ENCODE measurements at regions not wholly inside any gene's neighbourhood (a gene's known extent, or its start where the extent isn't known, plus 50 kb on each side); places are given as distances from the start of the nearest gene placed in this dataset.
"Not testable (repeated sequence)": the region's sequence is repeated elsewhere in the genome, so short reads cannot be mapped to it uniquely, and the experiment has no call there.

DNA sequence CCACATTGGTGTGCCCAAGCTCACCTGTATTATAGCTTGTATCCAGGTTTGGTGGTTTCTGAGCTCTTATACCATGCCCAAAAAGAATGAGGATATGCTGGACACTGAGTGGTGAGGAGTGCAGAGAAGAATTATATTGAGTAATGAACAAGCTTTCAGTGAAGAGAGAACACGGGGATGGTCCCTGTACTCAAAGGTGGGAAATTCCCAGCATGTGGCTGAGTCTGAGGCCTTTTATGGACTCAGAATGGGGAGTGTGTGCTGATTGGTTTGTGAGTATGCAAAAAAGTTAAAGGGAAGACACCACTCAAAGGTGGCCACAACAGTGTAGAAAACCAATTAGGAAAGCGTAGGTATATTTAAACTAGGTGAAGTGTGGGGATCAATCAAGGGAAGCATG, 191.2 kb upstream of the SLITRK6 start:
- no peak for TF ChIP-seq CTCF (IDR thresholded peaks at IDR 0.05; ENCODE audit: low read depth, low read length, missing control alignments)
- DNase-seq (ENCODE audit: low read depth), result no peak
- in situ Hi-C loops (cut with HindIII; ENCODE audit: low sequenced_read_pairs), result loop anchor here (25.0 kb wide), 1 partner anchor 472 kb away; no protein-coding TSS in a partner anchor
- H3K4me3 ChIP-seq (ENCODE audit: low read depth, low read length), result no peak overlapping the region

DNA sequence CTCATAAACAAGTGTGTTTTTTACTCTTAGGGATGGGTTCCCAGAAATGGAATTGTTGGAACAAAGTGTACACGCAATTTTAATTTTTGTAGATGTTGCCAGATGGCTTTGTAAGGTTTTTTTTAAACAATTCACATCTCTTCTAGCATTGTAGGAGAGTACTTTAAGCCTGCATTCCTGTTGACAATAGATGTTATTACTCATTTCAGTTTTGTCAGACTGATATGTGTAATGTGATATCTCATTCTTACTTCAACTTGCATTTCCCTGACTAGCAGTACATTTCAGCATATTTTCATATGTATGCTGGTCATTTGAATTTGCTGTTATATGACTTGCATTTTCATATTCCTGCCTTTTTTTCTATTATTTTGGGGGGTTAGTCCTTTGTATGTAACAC, 186.6 kb upstream of the SLITRK6 start:
- peak; percentile 33 for DNase-seq (ENCODE audit: low read depth)
- no peak for TF ChIP-seq CTCF (IDR thresholded peaks at IDR 0.05; ENCODE audit: low read depth, low read length, missing control alignments)
- H3K4me3 ChIP-seq (ENCODE audit: low read depth, low read length), result no peak overlapping the region
- in situ Hi-C loops (cut with HindIII; ENCODE audit: low sequenced_read_pairs), result loop anchor here (25.0 kb wide), 1 partner anchor 477 kb away; no protein-coding TSS in a partner anchor

DNA sequence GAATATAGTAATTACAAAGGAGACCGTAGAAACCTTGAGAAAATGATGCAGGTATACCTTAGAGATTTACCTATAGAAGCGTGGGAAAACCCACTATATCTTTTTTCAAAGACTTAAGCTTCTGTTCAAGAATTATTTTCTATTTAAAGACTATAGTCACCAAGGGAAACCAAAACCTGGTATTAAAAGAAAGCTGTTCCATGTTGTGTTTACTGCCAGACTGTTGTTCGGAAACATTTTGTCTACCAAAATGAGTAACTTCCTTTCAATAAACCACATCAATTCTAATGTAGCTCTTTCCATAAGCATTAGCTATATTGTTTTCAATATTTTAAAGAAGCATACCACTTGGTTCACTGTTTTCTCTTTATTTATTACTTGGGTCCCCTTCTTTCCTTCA, 182.9 kb upstream of the SLITRK6 start:
- DNase-seq (ENCODE audit: low read depth), result no peak
- no peak overlapping the region for H3K4me3 ChIP-seq (ENCODE audit: low read depth, low read length)
- in situ Hi-C loops (cut with HindIII; ENCODE audit: low sequenced_read_pairs), result loop anchor here (25.0 kb wide), 1 partner anchor 480 kb away; no protein-coding TSS in a partner anchor
- no peak for TF ChIP-seq CTCF (IDR thresholded peaks at IDR 0.05; ENCODE audit: low read depth, low read length, missing control alignments)

- in situ Hi-C loops (cut with HindIII; ENCODE audit: low sequenced_read_pairs), result loop anchor here (25.0 kb wide), 1 partner anchor 482 kb away; no protein-coding TSS in a partner anchor
- H3K4me3 ChIP-seq (ENCODE audit: low read depth, low read length); DNase-seq (ENCODE audit: low read depth): not testable (repeated sequence)
Measured at GRCh38 chr13:85980447-85980846, 181.2 kb upstream of the SLITRK6 start.

DNA sequence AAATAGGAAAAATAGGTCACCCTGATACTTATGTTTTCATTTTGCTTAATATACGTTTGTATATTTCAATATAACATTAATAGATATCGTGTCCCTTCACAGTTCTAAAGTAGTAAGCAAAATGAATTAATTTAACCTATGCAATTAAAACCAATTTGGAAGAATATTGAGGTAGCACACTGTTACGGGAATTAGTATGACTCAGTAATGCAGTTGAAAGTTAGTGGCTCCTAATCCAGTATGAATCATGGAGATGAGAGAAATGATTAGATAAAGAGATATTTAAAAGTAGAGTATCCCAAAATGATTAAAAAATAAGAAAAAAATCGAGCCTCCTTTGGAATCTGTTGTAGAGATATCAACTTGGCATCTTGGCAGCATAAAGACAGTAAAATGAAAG, 177.0 kb upstream of the SLITRK6 start:
- in situ Hi-C loops (cut with HindIII; ENCODE audit: low sequenced_read_pairs), result loop anchor here (25.0 kb wide), 1 partner anchor 486 kb away; no protein-coding TSS in a partner anchor
- DNase-seq (ENCODE audit: low read depth), result no peak
- no peak for TF ChIP-seq CTCF (IDR thresholded peaks at IDR 0.05; ENCODE audit: low read depth, low read length, missing control alignments)
- no peak overlapping the region for H3K4me3 ChIP-seq (ENCODE audit: low read depth, low read length)

GRCh38 chr13:85974608-85975366, 175.6 kb upstream of the SLITRK6 start:
- TF ChIP-seq CTCF (IDR thresholded peaks at IDR 0.05; ENCODE audit: low read depth, low read length, missing control alignments), result no peak
- in situ Hi-C loops (cut with HindIII; ENCODE audit: low sequenced_read_pairs), result loop anchor here (25.0 kb wide), 1 partner anchor 488 kb away; no protein-coding TSS in a partner anchor
- H3K4me3 ChIP-seq (ENCODE audit: low read depth, low read length), result no peak overlapping the region
- DNase-seq (ENCODE audit: low read depth), result no peak

GRCh38 chr13:85970727-85971126, 171.5 kb upstream of the SLITRK6 start:
- no peak for DNase-seq (ENCODE audit: low read depth)
- no peak overlapping the region for H3K4me3 ChIP-seq (ENCODE audit: low read depth, low read length)
- in situ Hi-C loops (cut with HindIII; ENCODE audit: low sequenced_read_pairs), result no loop called here
- TF ChIP-seq CTCF (IDR thresholded peaks at IDR 0.05; ENCODE audit: low read depth, low read length, missing control alignments), result no peak

Data from astrocyte of the cerebellum (primary cell).